Lung (tissue), 11 donors: ENCODE measurements at regions not wholly inside any gene's neighbourhood (a gene's known extent, or its start where the extent isn't known, plus 50 kb on each side); places are given as distances from the start of the nearest gene placed in this dataset.

ENCODE experiments used
- ATAC-seq: fragments of 200-7000 bp; cut with Tn5 transposase; one replicate; pipeline ENCODE4 v1.9.1; 2020; ENCODE audit warnings: moderate number of reproducible peaks; ENCODE audit not compliant: insufficient read depth, low FRiP score
- DNase-seq, 3 donors: peaks; one replicate each; pipeline ENCODE4 v3.0.0-alpha.2; 2013 to 2017
- H3K27ac ChIP-seq, 2 donors: one replicate each; pipeline ENCODE4 v1.5.1; 2013; ENCODE audit warnings: mild to moderate bottlenecking in 2 of 2, moderate library complexity in 2 of 2, control low read depth in 1 of 2, inconsistent platforms in 1 of 2, low read depth in 1 of 2, low read length in 1 of 2
- H3K27me3 ChIP-seq, 3 donors: one replicate each; pipeline ENCODE4 v1.5.1; 2013; ENCODE audit warnings: low read length in 2 of 3; ENCODE audit not compliant: control insufficient read depth in 3 of 3, insufficient read depth in 3 of 3
- H3K36me3 ChIP-seq, 4 donors: one replicate each; pipeline ENCODE4 v1.5.1; 2013; ENCODE audit warnings: low read length in 4 of 4, mild to moderate bottlenecking in 1 of 4, moderate library complexity in 1 of 4; ENCODE audit not compliant: control insufficient read depth in 4 of 4, insufficient read depth in 4 of 4
- H3K4me1 ChIP-seq, 5 donors: one replicate each; pipeline ENCODE4 v1.5.1; 2013; ENCODE audit warnings: low read length in 5 of 5, mild to moderate bottlenecking in 2 of 5, moderate library complexity in 1 of 5; ENCODE audit not compliant: control insufficient read depth in 5 of 5, insufficient read depth in 5 of 5
- H3K4me3 ChIP-seq: one replicate; pipeline ENCODE4 v1.5.1; 2013; ENCODE audit warnings: mild to moderate bottlenecking, control low read depth, moderate library complexity
- H3K9ac ChIP-seq, 2 donors: one replicate each; pipeline ENCODE4 v1.5.1; 2013; ENCODE audit warnings: low read length in 2 of 2, control low read depth in 1 of 2; ENCODE audit not compliant: insufficient read depth in 1 of 2
- H3K9me3 ChIP-seq, 4 donors: one replicate each; pipeline ENCODE4 v1.5.1; 2013; ENCODE audit warnings: low read length in 3 of 4, mild to moderate bottlenecking in 1 of 4, moderate library complexity in 1 of 4; ENCODE audit not compliant: control insufficient read depth in 4 of 4, insufficient read depth in 3 of 4
- WGBS, 2 donors: extraction: QIAGEN DNeasy Blood & Tissue Kit; methylation state at CpG; one replicate each; pipeline ENCODE4 v1.1.7; 2013; 5-methylcytosine and 5-hydroxymethylcytosine counted together
- TF ChIP-seq, protein P1 (sequence below): IDR thresholded peaks from 2 replicates; pipeline ENCODE4 v1.5.1; 2012; ENCODE audit warnings: mild to moderate bottlenecking; ENCODE audit errors: control extremely low read depth, extremely low read depth
- donor health status: control.
- donor health status: control.
- donor health status: Bipolar disorder and iron deficiency.
- donor health status: healthy.
- donor health status: DM: yes; HTN: yes; CAD: no.

DNA sequence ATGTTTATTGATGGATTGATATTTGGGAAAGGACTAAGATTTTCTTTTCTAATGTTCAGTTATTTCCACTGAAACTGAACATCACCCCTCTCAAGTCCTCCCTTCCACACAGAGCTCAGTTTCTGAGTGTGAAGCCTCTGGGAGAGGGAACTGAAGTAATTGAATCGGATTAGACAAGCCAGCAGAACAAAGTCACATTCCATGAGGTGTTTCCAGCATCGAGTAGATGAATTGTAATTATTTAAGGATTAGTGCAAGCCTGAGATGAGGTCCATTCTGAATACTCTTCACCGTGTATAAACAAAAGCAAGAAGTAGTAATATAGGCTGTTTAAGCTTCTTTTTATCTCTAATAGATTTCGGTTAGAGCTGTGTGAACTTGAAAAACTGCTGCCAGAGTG is 2060.5 kb downstream of the MAT2B start:
- Histone ChIP-seq H3K9ac (no peak overlapping the region), H3K27ac (no peak overlapping the region), H3K4me3 (no peak overlapping the region), H3K27me3 (no peaks in the 10 kb centered on the region), H3K4me1 (no peaks in the 10 kb centered on the region), H3K36me3 (no peaks in the 10 kb centered on the region), H3K9me3 (peaks cover 0 to 2% (median 0%) of the 10 kb centered on the region in 4 donors)
- ATAC-seq (no peak), DNase-seq (no peak)
- TF ChIP-seq, protein P1, sequence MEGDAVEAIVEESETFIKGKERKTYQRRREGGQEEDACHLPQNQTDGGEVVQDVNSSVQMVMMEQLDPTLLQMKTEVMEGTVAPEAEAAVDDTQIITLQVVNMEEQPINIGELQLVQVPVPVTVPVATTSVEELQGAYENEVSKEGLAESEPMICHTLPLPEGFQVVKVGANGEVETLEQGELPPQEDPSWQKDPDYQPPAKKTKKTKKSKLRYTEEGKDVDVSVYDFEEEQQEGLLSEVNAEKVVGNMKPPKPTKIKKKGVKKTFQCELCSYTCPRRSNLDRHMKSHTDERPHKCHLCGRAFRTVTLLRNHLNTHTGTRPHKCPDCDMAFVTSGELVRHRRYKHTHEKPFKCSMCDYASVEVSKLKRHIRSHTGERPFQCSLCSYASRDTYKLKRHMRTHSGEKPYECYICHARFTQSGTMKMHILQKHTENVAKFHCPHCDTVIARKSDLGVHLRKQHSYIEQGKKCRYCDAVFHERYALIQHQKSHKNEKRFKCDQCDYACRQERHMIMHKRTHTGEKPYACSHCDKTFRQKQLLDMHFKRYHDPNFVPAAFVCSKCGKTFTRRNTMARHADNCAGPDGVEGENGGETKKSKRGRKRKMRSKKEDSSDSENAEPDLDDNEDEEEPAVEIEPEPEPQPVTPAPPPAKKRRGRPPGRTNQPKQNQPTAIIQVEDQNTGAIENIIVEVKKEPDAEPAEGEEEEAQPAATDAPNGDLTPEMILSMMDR = no peak
- 62 to 79% methylated on average over 4 of the region's 4 CpGs for WGBS, 2 donors

DNA sequence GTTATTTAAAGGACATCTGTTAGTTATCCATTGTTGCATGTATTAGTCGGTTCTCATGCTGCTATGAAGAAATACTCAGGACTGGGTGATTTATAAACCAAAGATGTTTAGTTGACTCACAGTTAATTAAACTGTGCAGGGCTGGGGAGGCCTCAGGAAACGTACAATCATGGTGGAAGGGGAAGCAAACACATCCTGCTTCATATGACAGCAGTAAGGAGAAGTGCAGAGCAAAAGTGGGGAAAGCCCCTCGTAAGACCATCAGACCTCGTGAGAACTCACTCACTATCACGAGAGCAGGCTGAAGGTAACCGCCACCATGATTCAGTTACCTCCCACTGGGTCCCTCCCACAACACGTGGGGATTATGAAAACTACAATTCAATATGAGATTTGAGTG is 2064.1 kb downstream of the MAT2B start:
- H3K9me3 ChIP-seq = peaks cover 0 to 5% (median 0%) of the 10 kb centered on the region in 4 donors
- no peak overlapping the region for H3K27ac ChIP-seq
- no peaks in the 10 kb centered on the region for H3K36me3 ChIP-seq
- DNase-seq (no peak), ATAC-seq (no peak)
- WGBS, 2 donors = 54 to 64% methylated on average over 7 of the region's 7 CpGs
- no peaks in the 10 kb centered on the region for H3K4me1 ChIP-seq
- H3K4me3 ChIP-seq = no peak overlapping the region
- H3K27me3 ChIP-seq = no peaks in the 10 kb centered on the region
- TF ChIP-seq, protein P1 = no peak
- H3K9ac ChIP-seq = no peak overlapping the region

GRCh38 chr5:165573445-165573844 is 2068.0 kb downstream of the MAT2B start:
- H3K36me3 ChIP-seq = no peaks in the 10 kb centered on the region
- no peak overlapping the region for H3K4me3 ChIP-seq
- ATAC-seq (no peak), DNase-seq (no peak)
- H3K27me3 ChIP-seq = no peaks in the 10 kb centered on the region
- no peak overlapping the region for H3K9ac ChIP-seq
- TF ChIP-seq, protein P1 = no peak
- no peak overlapping the region for H3K27ac ChIP-seq
- H3K4me1 ChIP-seq = no peaks in the 10 kb centered on the region
- H3K9me3 ChIP-seq = peaks cover 0 to 5% (median 0%) of the 10 kb centered on the region in 4 donors
- WGBS, 2 donors = 66 to 70% methylated on average over 4 of the region's 4 CpGs

GRCh38 chr5:165574100-165574499 is 2068.7 kb downstream of the MAT2B start:
- no peaks in the 10 kb centered on the region for H3K36me3 ChIP-seq
- no peak overlapping the region for H3K27ac ChIP-seq
- peaks cover 0 to 5% (median 0%) of the 10 kb centered on the region in 4 donors for H3K9me3 ChIP-seq
- WGBS, 2 donors = 49% methylated on average over 2 of the region's 2 CpGs
- no peaks in the 10 kb centered on the region for H3K4me1 ChIP-seq
- TF ChIP-seq, protein P1 = no peak
- H3K27me3 ChIP-seq = no peaks in the 10 kb centered on the region
- no peak overlapping the region for H3K9ac ChIP-seq
- ATAC-seq (no peak), DNase-seq (no peak)
- H3K4me3 ChIP-seq = no peak overlapping the region
